Chondrocyte (in vitro differentiated cells): ENCODE measurements at regions not wholly inside any gene's neighbourhood (a gene's known extent, or its start where the extent isn't known, plus 50 kb on each side); places are given as distances from the start of the nearest gene placed in this dataset.

Source experiments
- DNase-seq: peaks from one replicate; pipeline ENCODE4 v3.0.0; 2021; ENCODE audit warnings: mixed read lengths, low spot score
- H3K27ac Mint-ChIP-seq: one replicate; pipeline ENCODE4 v1.8.0; 2021; ENCODE audit warnings: mild to moderate bottlenecking, moderate library complexity, mixed read lengths; ENCODE audit not compliant: unreplicated experiment
- H3K27me3 Mint-ChIP-seq: 2 replicates; pipeline ENCODE4 v1.8.0; 2021; ENCODE audit warnings: low read depth, mixed read lengths
- H3K36me3 Mint-ChIP-seq: 2 replicates; pipeline ENCODE4 v1.8.0; 2021; ENCODE audit warnings: low read depth, mixed read lengths
- H3K4me1 Mint-ChIP-seq: 2 replicates; pipeline ENCODE4 v1.8.0; 2021; ENCODE audit warnings: low read depth, mild to moderate bottlenecking, mixed read lengths
- H3K4me3 Mint-ChIP-seq: one replicate; pipeline ENCODE4 v1.8.0; 2021; ENCODE audit warnings: mild to moderate bottlenecking, moderate library complexity, mixed read lengths; ENCODE audit not compliant: unreplicated experiment
- H3K9me3 Mint-ChIP-seq: 2 replicates; pipeline ENCODE4 v1.8.0; 2021; ENCODE audit warnings: low read depth, mixed read lengths
- TF ChIP-seq, protein P1 (sequence below): fragments of 200-600 bp; sonication (generic); IDR thresholded peaks from 2 replicates; pipeline ENCODE4 v1.5.0; 2021; ENCODE audit warnings: antibody characterized with exemption, mild to moderate bottlenecking, moderate library complexity

GRCh38 chr7:13708670-13709069, 280.8 kb downstream of the ETV1 start:
- no peaks in the 10 kb centered on the region for H3K27me3 Mint-ChIP-seq
- H3K9me3 Mint-ChIP-seq = peaks cover 3% of the 10 kb centered on the region
- H3K4me1 Mint-ChIP-seq = no peaks in the 10 kb centered on the region

DNA sequence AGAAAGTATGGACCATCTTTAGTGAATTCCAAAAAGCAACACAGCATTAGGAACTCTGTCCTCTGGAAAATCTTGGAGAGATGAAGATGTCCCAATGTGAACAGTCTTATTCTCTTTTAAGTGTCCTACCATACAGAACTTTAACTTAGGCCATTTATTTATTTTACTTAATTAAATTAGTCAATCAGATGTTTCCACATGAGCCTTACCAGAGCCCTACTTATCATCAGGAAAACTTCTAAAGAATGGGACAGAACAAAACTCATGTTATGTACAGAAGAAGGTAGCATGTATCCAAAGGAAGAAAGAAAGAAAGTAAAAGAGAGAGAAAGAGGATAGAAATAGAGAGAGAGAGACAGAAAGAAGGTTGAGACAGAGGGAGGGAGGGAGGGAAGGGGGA, 276.4 kb downstream of the ETV1 start:
- TF ChIP-seq, protein P1, sequence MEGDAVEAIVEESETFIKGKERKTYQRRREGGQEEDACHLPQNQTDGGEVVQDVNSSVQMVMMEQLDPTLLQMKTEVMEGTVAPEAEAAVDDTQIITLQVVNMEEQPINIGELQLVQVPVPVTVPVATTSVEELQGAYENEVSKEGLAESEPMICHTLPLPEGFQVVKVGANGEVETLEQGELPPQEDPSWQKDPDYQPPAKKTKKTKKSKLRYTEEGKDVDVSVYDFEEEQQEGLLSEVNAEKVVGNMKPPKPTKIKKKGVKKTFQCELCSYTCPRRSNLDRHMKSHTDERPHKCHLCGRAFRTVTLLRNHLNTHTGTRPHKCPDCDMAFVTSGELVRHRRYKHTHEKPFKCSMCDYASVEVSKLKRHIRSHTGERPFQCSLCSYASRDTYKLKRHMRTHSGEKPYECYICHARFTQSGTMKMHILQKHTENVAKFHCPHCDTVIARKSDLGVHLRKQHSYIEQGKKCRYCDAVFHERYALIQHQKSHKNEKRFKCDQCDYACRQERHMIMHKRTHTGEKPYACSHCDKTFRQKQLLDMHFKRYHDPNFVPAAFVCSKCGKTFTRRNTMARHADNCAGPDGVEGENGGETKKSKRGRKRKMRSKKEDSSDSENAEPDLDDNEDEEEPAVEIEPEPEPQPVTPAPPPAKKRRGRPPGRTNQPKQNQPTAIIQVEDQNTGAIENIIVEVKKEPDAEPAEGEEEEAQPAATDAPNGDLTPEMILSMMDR = no peak
- Mint-ChIP-seq H3K27ac (no peak overlapping the region), H3K4me1 (no peaks in the 10 kb centered on the region), H3K4me3 (no peak overlapping the region), H3K36me3 (peaks cover 5% of the 10 kb centered on the region), H3K9me3 (peaks cover 19% of the 10 kb centered on the region), H3K27me3 (no peaks in the 10 kb centered on the region)
- no peak for DNase-seq

More at GRCh38 chr7:13708670-13709069, 280.8 kb downstream of the ETV1 start:
- H3K27ac Mint-ChIP-seq = no peak overlapping the region
- H3K4me3 Mint-ChIP-seq = no peak overlapping the region
- H3K36me3 Mint-ChIP-seq = no peaks in the 10 kb centered on the region
- TF ChIP-seq, protein P1 = no peak
- no peak for DNase-seq

- Mint-ChIP-seq H3K27me3 (no peaks in the 10 kb centered on the region), H3K36me3 (peaks cover 5% of the 10 kb centered on the region), H3K4me1 (no peaks in the 10 kb centered on the region), H3K9me3 (peaks cover 19% of the 10 kb centered on the region), H3K27ac (no peak overlapping the region), H3K4me3 (no peak overlapping the region)
- no peak for DNase-seq
- TF ChIP-seq, protein P1 = no peak
Measured at GRCh38 chr7:13715534-13715933, 273.9 kb downstream of the ETV1 start.

GRCh38 chr7:13717031-13717430, 272.4 kb downstream of the ETV1 start:
- DNase-seq = no peak
- H3K9me3 Mint-ChIP-seq = peaks cover 19% of the 10 kb centered on the region
- H3K4me1 Mint-ChIP-seq = no peaks in the 10 kb centered on the region
- TF ChIP-seq, protein P1 = no peak
- no peak overlapping the region for H3K27ac Mint-ChIP-seq
- no peaks in the 10 kb centered on the region for H3K27me3 Mint-ChIP-seq
- no peak overlapping the region for H3K4me3 Mint-ChIP-seq
- peaks cover 5% of the 10 kb centered on the region for H3K36me3 Mint-ChIP-seq

- TF ChIP-seq, protein P1 = no peak
- Mint-ChIP-seq H3K4me1 (no peaks in the 10 kb centered on the region), H3K4me3 (no peak overlapping the region), H3K27ac (no peak overlapping the region), H3K9me3 (no peaks in the 10 kb centered on the region), H3K36me3 (no peaks in the 10 kb centered on the region), H3K27me3 (no peaks in the 10 kb centered on the region)
- DNase-seq = no peak
Measured at GRCh38 chr7:13724191-13724976, 265.1 kb downstream of the ETV1 start.
